ENCODE measurements at regions not wholly inside any gene's neighbourhood (a gene's known extent, or its start where the extent isn't known, plus 50 kb on each side); places are given as distances from the start of the nearest gene placed in this dataset.

DNA sequence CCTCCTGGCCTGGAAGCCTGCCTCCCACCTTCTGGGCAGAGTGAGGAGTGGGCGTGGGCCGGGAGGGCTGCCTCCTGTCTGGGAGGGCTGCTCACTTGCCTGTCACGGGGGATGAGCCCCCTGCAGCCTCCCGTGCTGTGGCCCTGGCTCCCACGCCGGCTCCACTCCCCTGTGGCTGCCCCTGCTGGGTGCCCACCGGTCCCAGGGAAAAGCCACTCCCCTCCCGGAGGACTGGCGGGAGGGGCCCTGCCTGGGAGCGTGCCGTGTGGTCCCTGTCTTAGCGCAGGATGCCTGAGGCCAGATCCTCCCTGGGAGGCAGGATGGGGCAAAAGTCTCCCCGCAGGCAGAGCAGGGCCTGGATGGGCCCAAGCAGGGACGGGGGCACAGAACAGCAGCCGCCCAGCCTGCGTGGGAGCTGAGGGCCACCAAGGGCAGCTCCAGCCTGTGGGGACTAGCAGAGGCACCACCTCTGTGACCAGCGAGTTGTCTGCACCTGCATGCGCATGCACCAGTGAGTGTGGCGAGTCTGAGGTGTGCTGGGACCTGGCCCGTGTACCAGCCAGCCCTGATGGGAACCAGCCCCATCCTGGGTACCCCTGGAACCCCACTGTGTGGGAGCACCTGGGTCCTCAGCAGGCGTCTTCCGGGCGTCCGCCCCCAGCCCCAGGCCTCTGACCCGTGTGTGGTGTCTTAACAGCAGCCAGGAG lies 339.9 kb downstream of the SEC14L1 start:
- TF ChIP-seq, protein P1, sequence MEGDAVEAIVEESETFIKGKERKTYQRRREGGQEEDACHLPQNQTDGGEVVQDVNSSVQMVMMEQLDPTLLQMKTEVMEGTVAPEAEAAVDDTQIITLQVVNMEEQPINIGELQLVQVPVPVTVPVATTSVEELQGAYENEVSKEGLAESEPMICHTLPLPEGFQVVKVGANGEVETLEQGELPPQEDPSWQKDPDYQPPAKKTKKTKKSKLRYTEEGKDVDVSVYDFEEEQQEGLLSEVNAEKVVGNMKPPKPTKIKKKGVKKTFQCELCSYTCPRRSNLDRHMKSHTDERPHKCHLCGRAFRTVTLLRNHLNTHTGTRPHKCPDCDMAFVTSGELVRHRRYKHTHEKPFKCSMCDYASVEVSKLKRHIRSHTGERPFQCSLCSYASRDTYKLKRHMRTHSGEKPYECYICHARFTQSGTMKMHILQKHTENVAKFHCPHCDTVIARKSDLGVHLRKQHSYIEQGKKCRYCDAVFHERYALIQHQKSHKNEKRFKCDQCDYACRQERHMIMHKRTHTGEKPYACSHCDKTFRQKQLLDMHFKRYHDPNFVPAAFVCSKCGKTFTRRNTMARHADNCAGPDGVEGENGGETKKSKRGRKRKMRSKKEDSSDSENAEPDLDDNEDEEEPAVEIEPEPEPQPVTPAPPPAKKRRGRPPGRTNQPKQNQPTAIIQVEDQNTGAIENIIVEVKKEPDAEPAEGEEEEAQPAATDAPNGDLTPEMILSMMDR (IDR thresholded peaks at IDR 0.05) = no peak
- TF ChIP-seq POLR2A (IDR thresholded peaks at IDR 0.05) = no peak
